NAMALWA (cell line): ENCODE measurements at regions not wholly inside any gene's neighbourhood (a gene's known extent, or its start where the extent isn't known, plus 50 kb on each side); places are given as distances from the start of the nearest gene placed in this dataset.
A peak's percentile ranks its signal among the peaks of the same experiment; 100 is the strongest.
"Not testable (repeated sequence)": the region's sequence is repeated elsewhere in the genome, so short reads cannot be mapped to it uniquely, and the experiment has no call there.

Experiments used
- DNase-seq: peaks from one replicate; pipeline ENCODE4 v3.0.0-alpha.2; 2015; ENCODE audit warnings: low spot score

DNA sequence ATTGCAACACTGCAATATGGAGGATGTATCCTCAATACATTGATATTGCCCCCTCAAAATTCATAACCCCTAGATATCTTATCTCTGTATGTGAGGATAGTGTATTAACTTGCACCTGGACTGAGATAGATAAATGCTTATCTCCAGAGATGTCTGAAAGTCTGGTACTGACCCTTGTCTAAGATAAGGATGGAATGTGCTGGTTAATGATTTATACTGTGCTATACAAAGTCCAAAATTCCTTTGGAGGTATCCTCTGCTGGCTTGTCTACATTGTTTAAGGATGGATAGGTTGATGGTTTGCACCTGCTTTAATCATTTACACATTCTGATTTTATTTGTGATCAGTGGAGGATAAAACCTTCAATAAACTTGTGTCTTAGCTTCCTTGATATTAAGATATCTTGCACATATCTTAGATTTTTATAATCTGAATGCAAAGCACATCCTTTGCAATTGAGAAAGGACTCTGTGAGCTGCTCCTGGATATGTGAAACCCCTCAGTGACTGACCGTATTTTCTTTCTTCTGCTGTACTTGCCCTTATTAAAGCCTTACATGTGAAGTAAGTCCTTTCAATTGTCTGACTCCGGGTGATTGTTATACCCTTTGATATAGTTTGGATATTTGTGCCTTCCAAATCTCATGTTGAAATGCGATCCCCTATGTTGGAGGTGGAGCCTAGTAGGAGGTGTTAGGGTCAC is 430.3 kb upstream of the MAOA start:
- DNase-seq: no peak

DNA sequence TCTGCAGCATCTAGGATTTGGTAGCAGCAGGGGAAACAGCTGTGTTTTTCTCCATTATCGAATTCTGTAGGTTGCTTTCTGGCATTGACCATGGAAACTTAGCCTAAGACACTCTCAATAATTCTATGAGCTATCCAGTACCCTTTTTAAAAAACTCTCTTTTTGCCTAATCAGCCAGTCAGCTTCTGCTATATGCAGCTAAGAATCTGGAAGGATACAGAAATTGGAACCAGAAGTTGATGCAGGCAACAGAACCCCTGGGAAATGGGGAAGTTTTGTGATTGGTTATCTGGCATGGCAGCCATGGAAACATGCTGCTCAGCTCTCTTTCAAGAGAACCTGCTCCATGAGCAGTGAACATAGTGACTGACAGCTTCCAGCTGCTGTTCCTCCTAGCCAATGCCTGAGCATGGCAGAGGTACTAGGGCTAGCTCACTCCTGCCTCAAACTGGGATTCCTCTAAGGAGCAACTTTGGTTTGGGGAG is 417.6 kb upstream of the MAOA start:
- no peak for DNase-seq

DNA sequence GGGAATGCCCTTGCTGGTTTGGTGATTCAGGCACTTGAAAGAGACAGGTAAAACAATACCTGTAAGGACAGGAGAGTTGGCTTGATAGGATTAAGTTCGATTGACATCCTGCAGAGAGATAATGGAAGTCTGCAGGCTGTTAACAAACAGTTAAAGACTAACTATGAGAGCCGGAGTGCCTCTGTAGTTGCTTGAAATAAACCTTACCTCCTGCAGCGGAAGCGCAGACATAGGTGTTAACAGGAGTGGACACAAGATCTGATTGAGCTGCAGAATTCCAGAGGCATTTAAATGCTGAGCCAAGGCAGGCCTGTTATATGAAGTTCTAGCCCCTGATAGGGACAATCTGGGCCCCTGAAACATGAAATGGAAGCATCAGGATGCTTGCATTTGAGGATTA is 416.7 kb upstream of the MAOA start:
- no peak for DNase-seq

DNA sequence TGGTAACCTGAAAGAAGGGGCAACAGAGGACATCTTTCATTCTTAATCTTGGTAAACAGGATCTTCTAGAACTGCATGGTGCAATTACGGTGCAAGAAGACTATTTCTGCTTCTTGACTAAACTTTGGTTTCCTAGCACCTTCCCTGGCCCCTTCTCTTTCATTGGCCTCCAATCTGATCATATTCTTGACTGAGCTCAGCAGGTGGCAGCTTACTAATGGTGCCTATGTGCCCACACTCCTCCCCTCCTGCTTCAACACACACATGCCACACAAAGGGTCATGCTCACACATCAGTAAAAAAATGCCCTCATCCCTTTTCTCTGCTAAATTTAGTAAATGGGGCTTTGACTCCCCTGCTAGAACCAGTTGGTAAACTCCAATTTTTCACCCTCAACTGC is 400.5 kb upstream of the MAOA start:
- DNase-seq: no peak

DNA sequence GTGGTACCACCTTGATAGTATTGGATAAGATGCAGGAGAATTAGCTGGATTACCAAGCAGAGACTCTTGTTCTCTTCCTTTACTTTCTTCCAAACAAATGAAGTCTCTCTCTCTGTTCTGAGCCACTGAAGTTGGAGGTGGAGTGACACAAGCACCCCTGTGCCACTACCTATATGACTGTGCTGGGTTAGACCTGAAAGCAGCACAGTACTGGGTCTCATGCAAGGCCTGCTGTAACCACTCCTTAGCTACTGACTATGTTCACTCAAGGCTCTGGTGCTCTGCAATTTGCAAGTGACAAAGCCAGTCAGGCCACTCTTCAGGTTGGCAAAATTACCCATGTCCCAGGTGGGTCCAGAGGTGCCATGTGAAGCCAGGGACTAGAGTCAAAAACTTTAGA is 389.6 kb upstream of the MAOA start:
- DNase-seq: no peak

DNA sequence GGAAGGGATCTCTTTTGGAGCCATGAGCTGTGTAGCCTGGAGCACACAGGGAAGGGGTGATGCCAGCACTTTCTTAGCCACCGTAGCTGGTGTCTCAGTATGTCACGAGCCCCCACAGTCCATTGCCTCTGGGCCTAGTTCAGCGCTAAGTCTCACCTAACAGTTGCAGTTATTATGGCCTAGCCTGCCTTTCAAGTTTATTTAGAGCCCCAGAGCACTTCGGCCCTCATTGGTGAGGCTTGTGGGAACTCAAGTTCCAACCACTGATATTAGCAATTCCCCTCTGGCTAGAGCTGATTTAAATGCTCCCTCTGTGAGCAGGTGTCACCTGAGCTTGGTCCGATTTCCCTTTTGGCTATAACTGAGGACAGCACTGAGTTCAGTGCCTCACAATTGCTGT is 388.4 kb upstream of the MAOA start:
- DNase-seq: no peak

DNA sequence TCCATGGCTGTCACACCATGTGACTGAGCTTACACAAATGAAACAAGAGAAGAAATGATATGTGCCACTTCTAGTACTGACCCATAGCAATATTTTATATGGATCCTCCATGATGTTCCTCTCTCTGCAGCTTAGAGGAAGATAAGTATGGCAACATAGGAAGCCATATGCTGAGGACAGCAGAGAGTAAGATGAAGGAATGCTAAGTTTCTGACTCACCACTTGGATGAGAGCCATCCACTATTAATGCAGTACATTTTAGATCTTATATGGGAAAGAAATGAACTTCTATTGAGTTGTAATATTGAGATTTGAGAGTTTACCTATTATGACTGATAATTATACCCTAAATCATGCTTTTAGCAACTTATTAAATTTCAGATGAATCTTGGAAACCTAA is 386.9 kb upstream of the MAOA start:
- DNase-seq: no peak

DNA sequence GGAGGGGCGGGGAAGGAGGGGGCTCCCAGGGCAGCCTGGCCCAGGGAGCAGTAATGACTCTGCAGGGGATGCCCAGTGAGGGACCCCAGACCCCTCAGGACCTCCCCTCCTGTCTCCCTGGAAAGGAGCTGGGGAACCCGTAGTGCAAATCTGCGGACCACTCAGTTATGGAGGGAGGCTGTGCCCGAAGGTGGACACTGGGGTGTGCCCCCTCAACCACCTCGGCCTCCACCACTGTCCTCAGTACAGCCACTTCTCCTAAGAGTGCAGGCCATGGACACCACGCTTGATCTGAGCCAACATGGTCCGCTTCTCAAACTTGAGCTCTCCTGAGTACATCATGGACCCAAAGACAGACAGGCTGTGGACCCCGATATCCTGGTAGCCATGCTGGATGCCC is 378.2 kb upstream of the MAOA start:
- no peak for DNase-seq

DNA sequence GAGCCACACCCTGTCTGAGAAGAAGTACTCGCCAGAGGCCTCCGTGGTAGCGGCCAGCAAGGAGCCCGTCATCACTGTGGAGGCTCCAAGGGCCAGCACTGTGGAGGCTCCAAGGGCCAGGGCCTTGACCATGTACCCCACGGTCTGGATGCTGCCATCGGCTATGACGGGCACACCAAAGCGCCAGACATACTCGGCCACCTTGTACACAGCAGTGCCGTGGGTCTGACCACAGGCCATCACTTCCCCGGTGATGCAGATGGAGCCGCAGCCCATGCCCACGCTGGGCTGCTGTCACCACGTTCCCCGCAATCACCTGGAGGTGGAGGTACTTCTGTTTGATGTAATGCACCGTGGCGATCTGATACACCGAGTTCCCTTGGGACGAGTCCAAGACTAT is 377.7 kb upstream of the MAOA start:
- DNase-seq: no peak

DNA sequence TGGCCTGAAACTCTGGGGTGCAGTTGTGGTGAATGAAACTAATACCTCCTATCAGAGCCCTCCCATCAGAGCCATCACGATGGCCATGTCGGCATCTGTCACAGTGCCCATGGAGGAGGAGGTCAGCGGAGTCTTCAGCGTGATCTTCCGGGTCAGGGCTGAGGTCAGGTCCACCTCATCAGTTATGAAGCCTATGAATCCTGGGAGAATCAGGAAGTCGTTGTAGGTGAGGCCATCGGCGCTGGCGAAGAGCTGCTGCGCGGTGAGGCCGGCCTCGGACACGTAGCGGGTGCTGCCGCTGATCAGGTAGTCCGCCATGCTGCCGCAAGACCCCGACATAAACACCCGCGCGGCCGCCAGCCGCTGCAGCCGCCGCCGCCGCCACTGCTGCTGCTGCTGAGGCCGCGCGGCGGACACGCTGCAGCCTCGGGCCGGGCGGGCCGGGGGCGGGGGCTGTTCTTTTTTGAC is 376.7 kb upstream of the MAOA start:
- no peak for DNase-seq

DNA sequence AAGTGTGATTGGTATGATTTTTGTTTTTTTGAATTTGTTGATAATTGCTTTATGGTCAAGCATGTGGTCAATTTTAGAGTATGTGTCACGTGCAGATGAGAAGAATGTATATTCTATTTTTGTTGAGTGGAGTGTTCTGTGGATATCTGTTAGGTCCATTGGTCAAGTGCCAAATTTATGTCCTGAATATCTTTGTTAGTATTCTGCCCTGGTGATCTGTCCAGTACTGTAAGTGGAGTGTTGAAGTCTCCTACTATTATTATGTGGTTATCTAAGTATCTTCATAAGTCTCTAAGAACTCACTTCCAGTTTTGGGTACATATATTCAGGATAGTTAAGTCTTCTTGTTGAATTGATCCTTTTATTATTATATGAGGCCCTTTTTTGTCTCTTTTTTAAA is 372.9 kb upstream of the MAOA start:
- DNase-seq: no peak

DNA sequence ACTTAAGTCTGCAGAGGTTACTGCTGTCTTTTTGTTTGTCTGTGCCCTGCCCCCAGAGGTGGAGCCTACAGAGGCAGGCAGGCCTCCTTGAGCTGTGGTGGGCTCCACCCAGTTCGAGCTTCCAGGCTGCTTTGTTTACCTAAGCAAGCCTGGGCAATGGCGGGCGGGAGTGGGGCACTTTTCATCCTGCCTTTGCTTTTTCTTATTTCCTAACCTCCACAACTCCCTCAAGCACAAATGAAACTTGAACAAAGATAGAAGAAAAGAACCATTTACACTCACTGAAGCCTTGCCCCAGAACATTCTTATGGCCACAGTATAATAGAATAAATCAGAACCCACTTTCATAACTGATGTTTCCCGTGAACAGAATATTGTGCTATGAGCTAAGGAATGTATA is 344.5 kb upstream of the MAOA start:
- DNase-seq: not testable (repeated sequence)

DNA sequence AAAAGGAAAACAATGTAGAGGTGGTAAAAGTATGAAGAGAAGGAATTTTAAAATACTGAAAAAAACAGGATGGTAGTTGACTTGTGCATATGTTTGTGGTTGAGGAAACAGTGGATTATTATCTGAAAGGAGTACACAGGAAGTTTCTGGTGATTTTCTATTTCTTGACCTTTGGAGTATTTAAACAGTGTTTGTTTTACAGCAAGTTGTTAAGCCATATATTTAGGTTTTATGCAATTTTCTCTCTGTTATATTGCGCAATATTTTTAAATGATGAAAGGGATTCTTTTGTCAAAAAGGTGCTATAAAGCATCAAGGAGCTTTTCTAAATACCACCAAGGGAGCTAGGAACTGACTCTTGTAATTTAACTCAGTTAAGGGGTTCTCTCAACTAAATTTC is 343.1 kb upstream of the MAOA start:
- DNase-seq: no peak

DNA sequence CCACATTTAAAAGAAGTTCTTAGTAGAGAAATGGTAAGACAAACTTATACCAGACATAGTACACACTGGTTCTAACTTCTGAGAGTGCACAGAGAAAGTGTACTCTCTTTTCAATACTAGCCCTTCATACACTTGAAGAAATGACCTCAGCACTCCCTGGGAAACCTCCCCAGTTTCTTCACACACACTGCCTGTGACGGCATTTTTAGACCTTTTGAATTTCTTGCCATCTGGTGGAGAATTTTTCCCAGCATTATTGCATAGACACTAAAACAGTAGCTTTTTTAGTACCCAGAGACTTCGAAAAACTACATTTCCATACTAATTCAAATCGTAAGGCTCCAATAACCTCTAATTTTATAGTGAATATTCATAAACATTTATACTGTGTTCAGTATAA is 341.6 kb upstream of the MAOA start:
- no peak for DNase-seq

DNA sequence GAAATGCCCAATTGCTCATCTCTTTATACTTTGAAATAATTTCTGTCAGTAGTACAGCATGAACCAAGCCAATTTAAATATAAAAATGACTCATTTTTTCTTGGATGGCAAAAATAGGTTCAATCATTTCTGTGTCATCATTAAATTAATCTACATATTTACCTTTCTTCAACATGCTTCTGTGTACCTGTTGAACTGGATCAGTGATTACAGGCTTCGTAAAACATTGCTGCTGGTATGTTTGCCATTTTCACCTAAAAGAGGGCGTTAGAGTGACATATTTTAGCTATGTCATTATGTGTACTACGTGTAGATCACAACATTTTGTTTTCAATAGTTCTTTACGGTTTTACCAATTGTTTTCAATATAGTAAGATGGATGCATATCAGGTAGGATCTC is 340.5 kb upstream of the MAOA start:
- no peak for DNase-seq

DNA sequence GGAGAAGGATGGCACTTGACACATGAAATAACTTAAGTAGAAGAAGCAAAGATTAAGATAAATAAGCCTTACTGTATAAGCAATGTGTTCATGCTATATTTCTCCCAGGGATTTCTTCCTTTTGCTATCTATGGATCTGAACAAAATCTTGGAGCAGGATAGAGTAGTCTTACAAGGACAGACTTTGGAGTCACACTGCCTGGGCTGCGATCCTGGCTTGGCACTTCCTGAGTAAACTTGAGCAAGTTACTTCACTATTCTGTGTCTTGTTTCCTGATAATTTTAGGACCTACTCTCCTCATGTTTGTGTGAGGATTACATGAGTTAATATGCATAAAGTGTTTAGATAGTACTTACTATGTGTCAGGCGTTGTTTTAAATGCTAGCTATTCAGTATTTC is 340.0 kb upstream of the MAOA start:
- DNase-seq: no peak

DNA sequence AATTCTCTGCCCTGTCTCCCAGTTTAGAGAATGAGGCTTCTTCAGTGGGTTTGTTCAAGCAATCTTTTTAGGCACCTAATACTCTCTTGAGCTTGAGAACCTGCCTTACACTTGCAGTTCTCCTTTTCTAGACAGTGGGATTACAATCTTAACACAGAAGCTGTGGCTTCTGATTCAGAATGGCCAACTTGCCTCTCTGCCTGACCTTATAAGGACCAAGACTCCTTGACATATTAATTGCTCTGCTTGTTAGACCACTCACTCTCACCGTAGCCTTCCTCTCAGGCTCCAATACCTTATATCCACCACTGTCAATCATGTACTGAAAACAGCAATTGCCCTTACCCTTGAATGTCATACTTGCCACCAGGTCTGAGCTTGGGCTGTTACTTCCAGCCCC is 338.7 kb upstream of the MAOA start:
- DNase-seq: no peak

DNA sequence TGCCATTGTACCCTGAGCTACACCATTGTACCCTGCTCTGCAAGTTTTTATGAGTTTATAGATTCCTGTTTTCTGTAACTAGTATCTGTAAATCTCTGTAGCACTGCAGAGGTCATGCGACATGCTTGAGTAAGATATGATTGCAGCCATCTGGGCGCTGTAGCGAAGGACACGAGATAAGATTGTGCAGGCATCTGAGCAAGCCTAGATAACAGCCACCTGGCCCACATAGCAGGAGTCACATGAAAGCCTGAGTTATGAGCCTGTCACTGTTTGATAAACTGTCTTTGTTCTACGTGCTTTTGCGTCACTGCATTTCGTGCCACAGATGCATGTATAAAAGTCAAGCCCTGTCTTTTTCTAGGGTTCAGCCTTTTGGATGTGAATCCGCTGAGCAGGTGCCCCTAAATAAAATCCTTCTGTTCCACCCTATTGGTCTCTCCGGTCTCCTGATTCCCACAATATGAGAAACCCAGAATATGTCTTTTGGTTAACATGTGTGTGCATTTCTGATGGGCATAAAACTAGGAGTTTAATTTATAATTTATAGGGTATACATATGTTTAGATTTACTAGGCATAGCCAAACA is 327.6 kb upstream of the MAOA start:
- no peak for DNase-seq

DNA sequence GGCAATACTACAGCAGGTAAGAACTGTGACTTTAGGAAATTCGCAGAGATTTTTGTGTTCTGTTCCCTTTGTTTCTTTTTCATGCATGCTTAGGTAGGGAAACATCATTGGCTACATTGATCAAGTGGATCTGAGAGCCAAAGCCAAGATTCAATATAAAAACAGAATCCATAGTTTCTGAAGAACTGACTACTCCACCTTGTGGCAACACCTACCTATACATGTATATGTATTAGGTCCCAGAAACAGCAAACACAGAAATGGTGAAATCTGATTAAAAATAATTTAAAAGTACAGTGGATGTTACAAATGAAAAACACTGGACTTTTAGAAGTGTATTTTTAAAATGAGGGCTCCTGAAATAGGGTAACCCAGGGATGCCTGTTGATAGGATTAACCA is 322.6 kb upstream of the MAOA start:
- peak; percentile 4 for DNase-seq

DNA sequence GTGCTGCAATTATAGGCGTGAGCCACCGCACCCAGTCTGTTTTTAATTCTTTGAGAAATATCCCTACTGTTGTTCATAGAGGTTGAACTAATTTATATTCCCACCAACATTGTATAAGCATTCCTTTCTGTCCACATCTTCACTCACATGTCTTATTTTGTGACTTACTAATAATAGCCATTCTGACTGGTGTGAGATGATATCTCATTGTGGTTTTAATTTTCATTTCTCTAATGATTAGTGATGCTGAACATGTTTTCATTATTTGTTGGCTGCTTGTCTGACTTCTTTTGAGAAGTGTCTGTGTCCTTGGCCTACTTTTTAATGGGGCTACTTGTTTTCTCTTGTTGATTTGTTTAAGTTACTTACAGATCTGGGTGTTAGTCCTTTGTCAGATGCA is 310.9 kb upstream of the MAOA start:
- DNase-seq: no peak

DNA sequence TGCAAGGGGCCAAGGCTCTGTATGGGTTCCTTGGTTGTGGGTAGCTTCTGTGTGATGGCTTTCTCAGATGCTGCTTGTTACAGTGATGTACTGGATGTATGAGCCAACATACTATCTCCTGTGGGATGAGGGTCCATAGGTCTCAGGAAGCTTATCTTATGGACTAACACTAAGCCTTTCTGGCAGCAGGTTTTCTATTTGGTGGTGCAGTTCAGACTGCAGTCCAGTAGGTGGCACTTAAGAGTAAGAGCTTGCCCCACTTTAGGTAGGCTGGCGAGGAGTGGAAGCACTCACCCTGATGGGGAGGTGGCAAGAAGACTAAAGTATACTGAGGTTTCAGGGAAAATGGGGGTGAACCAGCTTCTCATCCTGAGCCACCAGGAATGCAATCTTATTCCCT is 306.7 kb upstream of the MAOA start:
- DNase-seq: peak; percentile 52

DNA sequence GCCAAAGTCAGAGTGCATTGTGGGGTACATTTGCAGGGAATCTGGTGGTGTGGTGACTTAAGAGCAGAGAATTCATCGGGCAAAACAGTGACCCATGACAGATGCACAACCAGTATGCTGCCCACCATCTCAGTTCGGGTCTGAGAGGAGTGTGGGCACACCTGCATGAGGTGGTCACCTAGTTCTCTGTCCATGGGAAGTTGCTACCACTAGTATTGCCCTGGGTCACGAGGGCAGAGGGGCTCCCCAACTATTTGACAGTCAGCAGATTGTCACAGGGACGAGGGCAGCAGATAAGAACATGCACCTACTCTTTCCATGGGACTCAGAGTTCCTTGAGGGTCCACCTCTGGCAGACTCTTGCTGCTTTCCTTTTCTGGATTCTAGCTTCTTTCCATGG is 305.2 kb upstream of the MAOA start:
- no peak for DNase-seq

DNA sequence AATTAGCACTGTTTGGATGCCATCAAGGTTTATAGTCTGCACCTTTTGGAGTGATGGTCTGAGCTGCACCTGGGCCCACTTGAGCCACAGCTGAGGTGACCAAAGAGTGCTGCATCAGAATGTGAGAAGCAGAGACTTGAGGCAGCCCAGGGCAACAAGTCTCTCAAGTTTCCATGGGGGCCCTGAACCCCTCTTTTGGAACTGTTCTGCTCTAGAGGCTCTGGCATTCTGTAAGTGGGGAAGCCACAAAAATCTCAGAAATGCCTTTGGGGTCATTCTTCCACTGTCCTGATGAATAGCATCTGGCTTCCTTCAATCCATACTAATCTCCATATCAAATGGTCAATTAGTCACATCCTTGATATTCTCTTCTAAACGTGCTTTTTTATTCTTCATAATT is 298.4 kb upstream of the MAOA start:
- no peak for DNase-seq

DNA sequence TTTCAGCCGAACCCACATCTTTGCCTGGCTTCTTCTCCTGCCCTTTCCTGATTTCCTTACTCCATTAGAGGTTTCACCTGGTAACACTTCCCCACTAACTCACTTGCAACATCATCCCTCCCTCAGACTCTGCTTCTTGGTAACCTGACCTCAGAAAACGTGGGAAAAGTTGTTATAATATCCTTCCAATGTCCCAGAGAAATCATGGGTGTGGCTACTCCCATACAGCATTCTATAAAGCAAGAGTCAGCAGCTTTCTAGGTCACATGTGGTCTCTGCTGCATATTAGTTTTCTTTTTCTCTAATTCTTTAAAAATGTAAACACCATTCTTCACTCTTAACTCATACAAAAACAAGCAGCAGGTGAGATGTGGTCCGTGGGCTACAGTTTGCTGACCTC is 283.1 kb upstream of the MAOA start:
- DNase-seq: no peak
